Activated CD8-positive, alpha-beta T cell treated with anti-CD3 and anti-CD28 coated beads for 36 hours (primary cell): ENCODE measurements at regions not wholly inside any gene's neighbourhood (a gene's known extent, or its start where the extent isn't known, plus 50 kb on each side); places are given as distances from the start of the nearest gene placed in this dataset.

ENCODE experiments used
- ATAC-seq: fragments of 200-7000 bp; cut with Tn5 transposase; one replicate; pipeline ENCODE4 v1.10.0; 2021; ENCODE audit warnings: mild to moderate bottlenecking, moderate library complexity
- CTCF ChIA-PET: fragments of 350-600 bp; sonication (Branson Sonifier 250); formaldehyde crosslinking; loops from one replicate; lab custom pipeline; 2021; ENCODE audit warnings: antibody characterized with exemption; lab: Charles Lee
- POLR2A ChIA-PET: fragments of 350-600 bp; sonication (Branson Sonifier 250); formaldehyde crosslinking; loops from one replicate; lab custom pipeline; 2021; ENCODE audit warnings: antibody characterized with exemption; lab: Charles Lee
- DNase-seq: peaks from one replicate; pipeline ENCODE4 v3.0.0-alpha.2; 2020
- H3K27ac Mint-ChIP-seq: one replicate; pipeline ENCODE4 v1.8.0; 2021; ENCODE audit warnings: mild to moderate bottlenecking, mixed read lengths
- H3K27me3 Mint-ChIP-seq: one replicate; pipeline ENCODE4 v1.8.0; 2021; ENCODE audit warnings: mixed read lengths
- H3K36me3 Mint-ChIP-seq: one replicate; pipeline ENCODE4 v1.8.0; 2021; ENCODE audit warnings: low read depth, mixed read lengths
- H3K4me1 Mint-ChIP-seq: one replicate; pipeline ENCODE4 v1.8.0; 2021; ENCODE audit warnings: low read depth, mixed read lengths
- H3K4me3 Mint-ChIP-seq: one replicate; pipeline ENCODE4 v1.8.0; 2021; ENCODE audit warnings: mild to moderate bottlenecking, moderate library complexity, mixed read lengths
- H3K9me3 Mint-ChIP-seq: one replicate; pipeline ENCODE4 v1.8.0; 2021; ENCODE audit warnings: mixed read lengths
- CTCF ChIP-seq: fragments of 200-600 bp; IDR thresholded peaks from one replicate; pipeline ENCODE4 v1.8.0; 2022; ENCODE audit warnings: antibody characterized with exemption, mild to moderate bottlenecking
- intact Hi-C: fragments of 100-400 bp; cut with micrococcal nuclease; formaldehyde crosslinking; loops from one replicate; pipeline ENCODE4 v1.10.0; 2022

DNA sequence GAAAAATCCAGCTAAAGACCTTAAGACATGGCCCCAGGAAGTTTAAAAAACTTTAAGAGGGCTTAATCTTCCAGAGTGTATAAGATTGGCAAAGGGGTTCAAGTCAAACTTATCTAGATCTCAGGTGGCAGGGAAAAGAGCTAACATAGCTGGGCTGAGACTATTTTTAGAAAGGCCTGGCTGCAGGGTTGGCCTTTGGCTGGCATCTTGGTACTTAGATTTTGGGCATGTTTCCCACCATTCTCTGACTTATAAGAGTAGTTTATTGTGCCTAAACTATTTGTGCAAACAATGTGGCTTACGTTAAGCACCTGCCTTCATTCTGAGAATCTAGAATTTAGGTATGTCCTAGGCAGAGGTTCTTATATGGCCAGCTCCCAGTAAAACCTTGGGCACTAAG lies 214.0 kb upstream of the MIS18BP1 start:
- no peaks in the 10 kb centered on the region for H3K9me3 Mint-ChIP-seq
- no peak for DNase-seq
- H3K4me3 Mint-ChIP-seq, result no peak overlapping the region
- intact Hi-C loops, result no loop called here
- ATAC-seq, result no peak
- no peaks in the 10 kb centered on the region for H3K36me3 Mint-ChIP-seq
- TF ChIP-seq CTCF, result no peak
- no peaks in the 10 kb centered on the region for H3K27me3 Mint-ChIP-seq
- no peaks in the 10 kb centered on the region for H3K4me1 Mint-ChIP-seq
- ChIA-PET CTCF (no interaction called here), POLR2A (interaction anchor here (0.6 kb wide), 1 partner anchor 41 kb away, joined by 3 read pairs; no protein-coding TSS in a partner anchor)
- H3K27ac Mint-ChIP-seq, result no peak overlapping the region

DNA sequence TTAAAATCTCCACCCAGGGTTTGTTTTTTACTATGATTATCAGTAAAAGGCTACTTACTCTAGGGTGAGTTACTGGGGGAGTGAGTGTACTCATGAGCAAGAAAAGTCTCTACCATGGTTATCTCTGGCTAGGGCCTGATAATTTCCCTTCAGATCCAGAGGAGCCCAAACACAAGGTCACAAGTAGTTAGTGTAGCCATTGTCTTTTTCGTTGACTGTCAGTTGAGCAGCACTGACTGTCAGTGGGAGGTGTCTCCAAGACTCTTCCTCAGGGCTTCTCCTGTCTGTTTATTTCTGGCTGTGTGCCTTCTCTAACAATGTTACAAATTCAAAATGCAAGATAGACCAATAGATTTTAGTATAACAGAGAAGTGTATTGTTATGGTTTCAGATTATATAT lies 181.2 kb upstream of the MIS18BP1 start:
- CTCF ChIA-PET, result no interaction called here
- ATAC-seq, result no peak
- H3K27me3 Mint-ChIP-seq, result no peaks in the 10 kb centered on the region

DNA sequence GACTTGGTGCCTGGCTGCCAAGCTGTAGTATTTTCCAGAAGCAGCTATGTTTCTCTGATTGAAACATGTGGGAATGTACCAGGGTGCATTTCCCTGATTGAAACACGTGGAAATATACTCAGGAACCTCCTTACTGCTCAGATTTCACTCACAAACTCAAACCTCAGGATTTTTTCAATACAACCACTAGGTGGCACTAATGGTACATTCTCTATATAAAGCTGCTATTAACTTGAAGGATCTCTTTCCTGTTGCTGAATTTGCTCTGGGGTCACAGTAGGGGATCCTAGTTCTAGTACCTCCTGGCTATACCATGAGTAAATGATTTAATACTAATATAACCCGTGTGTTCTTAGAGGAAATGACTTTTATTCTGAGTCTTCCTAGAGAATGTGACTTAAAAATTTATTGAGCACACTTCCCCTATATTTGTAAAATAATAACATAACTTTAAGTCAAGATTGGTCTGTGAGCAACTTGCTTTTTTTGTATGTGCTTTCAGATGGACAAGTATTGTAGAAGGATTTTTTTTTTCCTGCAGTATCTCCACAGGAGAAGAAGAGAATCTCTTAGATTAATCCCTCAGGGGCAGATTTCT lies 173.8 kb upstream of the MIS18BP1 start:
- no peak overlapping the region for H3K27ac Mint-ChIP-seq
- TF ChIP-seq CTCF, result peak; percentile 56
- no peaks in the 10 kb centered on the region for H3K27me3 Mint-ChIP-seq
- ChIA-PET CTCF (interaction anchor here (0.6 to 1.2 kb wide), 4 partner anchors 15 to 100 kb away, joined by 3 to 5 read pairs (median 4); no protein-coding TSS in a partner anchor), POLR2A (interaction anchor here (0.8 kb wide), 1 partner anchor 40 kb away, joined by 3 read pairs; no protein-coding TSS in a partner anchor)
- DNase-seq, result no peak
- H3K9me3 Mint-ChIP-seq, result peaks cover 14% of the 10 kb centered on the region
- intact Hi-C loops, result no loop called here
- H3K36me3 Mint-ChIP-seq, result no peaks in the 10 kb centered on the region
- no peaks in the 10 kb centered on the region for H3K4me1 Mint-ChIP-seq
- no peak for ATAC-seq
- no peak overlapping the region for H3K4me3 Mint-ChIP-seq

More for the DNA sequence above, 181.2 kb upstream of the MIS18BP1 start:
- intact Hi-C loops, result loop anchor here (10.0 kb wide), 1 partner anchor 91 kb away; no protein-coding TSS in a partner anchor
- Mint-ChIP-seq H3K36me3 (no peaks in the 10 kb centered on the region), H3K27ac (no peak overlapping the region), H3K4me1 (no peaks in the 10 kb centered on the region), H3K4me3 (no peak overlapping the region), H3K9me3 (peaks cover 4% of the 10 kb centered on the region)
- DNase-seq, result no peak
- POLR2A ChIA-PET, result no interaction called here
- TF ChIP-seq CTCF, result no peak

DNA sequence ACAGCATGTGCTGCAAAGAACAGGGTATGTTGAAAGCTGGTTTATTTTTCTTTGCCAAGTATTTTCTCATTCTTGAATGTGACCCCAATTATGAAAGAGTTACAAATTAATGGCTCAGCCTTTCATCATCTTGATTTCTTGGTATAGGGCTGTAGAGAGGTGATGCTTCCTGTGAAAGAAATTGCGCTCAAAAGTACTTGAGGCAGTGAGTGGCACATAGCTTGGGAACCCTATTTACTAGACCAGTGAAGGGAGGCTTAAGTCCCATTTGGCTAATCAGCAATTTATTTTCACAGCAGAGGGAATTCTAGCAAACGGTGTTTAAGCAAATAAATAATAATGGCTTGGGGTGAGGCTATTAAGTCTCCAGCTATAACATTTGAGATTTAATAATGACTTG lies 153.9 kb upstream of the MIS18BP1 start:
- TF ChIP-seq CTCF, result no peak
- H3K27me3 Mint-ChIP-seq, result no peaks in the 10 kb centered on the region
- POLR2A ChIA-PET, result interaction anchor here (0.6 kb wide), 1 partner anchor 1160 kb away, joined by 5 read pairs; no protein-coding TSS in a partner anchor
- no peak overlapping the region for H3K27ac Mint-ChIP-seq
- H3K4me1 Mint-ChIP-seq, result no peaks in the 10 kb centered on the region
- H3K36me3 Mint-ChIP-seq, result no peaks in the 10 kb centered on the region
- CTCF ChIA-PET, result interaction anchor here (1.0 kb wide), 1 partner anchor 20 kb away, joined by 3 read pairs; no protein-coding TSS in a partner anchor
- no peak overlapping the region for H3K4me3 Mint-ChIP-seq
- intact Hi-C loops, result no loop called here
- DNase-seq, result no peak
- no peaks in the 10 kb centered on the region for H3K9me3 Mint-ChIP-seq
- no peak for ATAC-seq

- no peak for TF ChIP-seq CTCF
- H3K4me1 Mint-ChIP-seq, result no peaks in the 10 kb centered on the region
- H3K27ac Mint-ChIP-seq, result no peak overlapping the region
- no peaks in the 10 kb centered on the region for H3K27me3 Mint-ChIP-seq
- ATAC-seq (no peak), DNase-seq (no peak)
- H3K36me3 Mint-ChIP-seq, result no peaks in the 10 kb centered on the region
- H3K4me3 Mint-ChIP-seq, result no peak overlapping the region
- intact Hi-C loops, result no loop called here
- ChIA-PET CTCF (no interaction called here), POLR2A (no interaction called here)
- H3K9me3 Mint-ChIP-seq, result peaks cover 1% of the 10 kb centered on the region
Measured at GRCh38 chr14:45400950-45401640, 148.1 kb upstream of the MIS18BP1 start.
